ENCODE measurements at regions not wholly inside any gene's neighbourhood (a gene's known extent, or its start where the extent isn't known, plus 50 kb on each side); places are given as distances from the start of the nearest gene placed in this dataset.

DNA sequence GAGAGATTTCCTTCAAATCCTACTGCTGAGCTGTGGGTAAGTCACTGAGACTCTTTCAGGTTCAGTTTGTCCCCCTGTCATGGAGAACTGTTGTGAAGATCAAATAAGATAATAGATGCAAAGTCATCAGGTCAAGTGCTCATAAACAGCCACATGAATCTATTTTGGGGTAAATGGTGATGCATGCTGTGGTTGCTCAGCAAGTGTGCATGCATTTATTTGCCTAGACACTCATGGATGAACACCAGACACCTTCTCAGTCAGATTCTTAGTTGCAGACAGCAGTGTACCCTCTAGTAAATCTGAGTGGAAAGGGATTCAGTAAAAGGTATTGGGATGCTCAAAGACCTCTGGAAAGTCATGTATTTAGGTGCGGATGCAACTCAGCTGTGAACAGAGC lies 168.0 kb upstream of the FOXA2 start:
- DNase-seq (ENCODE audit: low spot score) = no peak
- no peaks in the 10 kb centered on the region for H3K36me3 ChIP-seq (replicated peaks; ENCODE audit: insufficient read depth, low read depth)

GRCh38 chr20:22757424-22758183 lies 173.2 kb upstream of the FOXA2 start:
- no peak for DNase-seq (ENCODE audit: low spot score)
- H3K4me1 ChIP-seq (ENCODE audit: insufficient read depth) = peaks cover 3% of the 10 kb centered on the region
- no peak overlapping the region for H3K4me3 ChIP-seq
- H3K9me3 ChIP-seq (ENCODE audit: low read depth) = no peaks in the 10 kb centered on the region
- TF ChIP-seq, protein P1, sequence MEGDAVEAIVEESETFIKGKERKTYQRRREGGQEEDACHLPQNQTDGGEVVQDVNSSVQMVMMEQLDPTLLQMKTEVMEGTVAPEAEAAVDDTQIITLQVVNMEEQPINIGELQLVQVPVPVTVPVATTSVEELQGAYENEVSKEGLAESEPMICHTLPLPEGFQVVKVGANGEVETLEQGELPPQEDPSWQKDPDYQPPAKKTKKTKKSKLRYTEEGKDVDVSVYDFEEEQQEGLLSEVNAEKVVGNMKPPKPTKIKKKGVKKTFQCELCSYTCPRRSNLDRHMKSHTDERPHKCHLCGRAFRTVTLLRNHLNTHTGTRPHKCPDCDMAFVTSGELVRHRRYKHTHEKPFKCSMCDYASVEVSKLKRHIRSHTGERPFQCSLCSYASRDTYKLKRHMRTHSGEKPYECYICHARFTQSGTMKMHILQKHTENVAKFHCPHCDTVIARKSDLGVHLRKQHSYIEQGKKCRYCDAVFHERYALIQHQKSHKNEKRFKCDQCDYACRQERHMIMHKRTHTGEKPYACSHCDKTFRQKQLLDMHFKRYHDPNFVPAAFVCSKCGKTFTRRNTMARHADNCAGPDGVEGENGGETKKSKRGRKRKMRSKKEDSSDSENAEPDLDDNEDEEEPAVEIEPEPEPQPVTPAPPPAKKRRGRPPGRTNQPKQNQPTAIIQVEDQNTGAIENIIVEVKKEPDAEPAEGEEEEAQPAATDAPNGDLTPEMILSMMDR (IDR thresholded peaks at IDR 0.05; ENCODE audit: poor library complexity) = no peak
- TF ChIP-seq EZH2phosphoT487 (IDR thresholded peaks at IDR 0.05; ENCODE audit: low read depth, severe bottlenecking, unreplicated experiment) (no peak), EZH2 (IDR thresholded peaks at IDR 0.05; ENCODE audit: borderline replicate concordance) (no peak)
- no peaks in the 10 kb centered on the region for H3K27me3 ChIP-seq
- no peak overlapping the region for H3K27ac ChIP-seq
- no peaks in the 10 kb centered on the region for H4K20me1 ChIP-seq (ENCODE audit: insufficient read depth, poor library complexity, severe bottlenecking)
- H2AFZ ChIP-seq = no peak overlapping the region
- H3K79me2 ChIP-seq = no peaks in the 10 kb centered on the region
- WGBS (ENCODE audit: low lambda C conversion rate, missing lambda C conversion rate) = 90% methylated on average over 10 of the region's 10 CpGs
- no peak overlapping the region for H3K4me2 ChIP-seq
- H3K9me2 ChIP-seq (replicated peaks; ENCODE audit: insufficient read depth) = no peaks in the 10 kb centered on the region
- H3K36me3 ChIP-seq (replicated peaks; ENCODE audit: insufficient read depth, low read depth) = no peaks in the 10 kb centered on the region

More for the DNA sequence above, 168.0 kb upstream of the FOXA2 start:
- TF ChIP-seq EZH2 (IDR thresholded peaks at IDR 0.05; ENCODE audit: borderline replicate concordance) (no peak), EZH2phosphoT487 (IDR thresholded peaks at IDR 0.05; ENCODE audit: low read depth, severe bottlenecking, unreplicated experiment) (no peak)
- TF ChIP-seq, protein P1 (IDR thresholded peaks at IDR 0.05; ENCODE audit: poor library complexity) = no peak
- WGBS (ENCODE audit: low lambda C conversion rate, missing lambda C conversion rate) = 93% methylated on average over 1 of the region's 1 CpG
- Histone ChIP-seq H2AFZ (no peak overlapping the region), H4K20me1 (ENCODE audit: insufficient read depth, poor library complexity, severe bottlenecking) (no peaks in the 10 kb centered on the region), H3K4me1 (ENCODE audit: insufficient read depth) (peaks cover 5% of the 10 kb centered on the region), H3K27ac (no peak overlapping the region), H3K9me3 (ENCODE audit: low read depth) (no peaks in the 10 kb centered on the region), H3K4me2 (no peak overlapping the region), H3K79me2 (no peaks in the 10 kb centered on the region), H3K9me2 (replicated peaks; ENCODE audit: insufficient read depth) (no peaks in the 10 kb centered on the region), H3K27me3 (no peaks in the 10 kb centered on the region), H3K4me3 (no peak overlapping the region)

GRCh38 chr20:22758815-22759214 lies 174.4 kb upstream of the FOXA2 start:
- no peaks in the 10 kb centered on the region for H3K36me3 ChIP-seq (replicated peaks; ENCODE audit: insufficient read depth, low read depth)
- H3K9me3 ChIP-seq (ENCODE audit: low read depth) = no peaks in the 10 kb centered on the region
- 81% methylated on average over 3 of the region's 3 CpGs for WGBS (ENCODE audit: low lambda C conversion rate, missing lambda C conversion rate)
- H3K27me3 ChIP-seq = no peaks in the 10 kb centered on the region
- H3K9me2 ChIP-seq (replicated peaks; ENCODE audit: insufficient read depth) = no peaks in the 10 kb centered on the region
- no peak overlapping the region for H3K4me3 ChIP-seq
- H3K4me1 ChIP-seq (ENCODE audit: insufficient read depth) = peaks cover 11% of the 10 kb centered on the region
- no peak for DNase-seq (ENCODE audit: low spot score)
- TF ChIP-seq EZH2phosphoT487 (IDR thresholded peaks at IDR 0.05; ENCODE audit: low read depth, severe bottlenecking, unreplicated experiment) = no peak
- H3K27ac ChIP-seq = no peak overlapping the region
- no peak overlapping the region for H2AFZ ChIP-seq
- H3K4me2 ChIP-seq = no peak overlapping the region
- no peaks in the 10 kb centered on the region for H4K20me1 ChIP-seq (ENCODE audit: insufficient read depth, poor library complexity, severe bottlenecking)
- H3K79me2 ChIP-seq = no peaks in the 10 kb centered on the region

DNA sequence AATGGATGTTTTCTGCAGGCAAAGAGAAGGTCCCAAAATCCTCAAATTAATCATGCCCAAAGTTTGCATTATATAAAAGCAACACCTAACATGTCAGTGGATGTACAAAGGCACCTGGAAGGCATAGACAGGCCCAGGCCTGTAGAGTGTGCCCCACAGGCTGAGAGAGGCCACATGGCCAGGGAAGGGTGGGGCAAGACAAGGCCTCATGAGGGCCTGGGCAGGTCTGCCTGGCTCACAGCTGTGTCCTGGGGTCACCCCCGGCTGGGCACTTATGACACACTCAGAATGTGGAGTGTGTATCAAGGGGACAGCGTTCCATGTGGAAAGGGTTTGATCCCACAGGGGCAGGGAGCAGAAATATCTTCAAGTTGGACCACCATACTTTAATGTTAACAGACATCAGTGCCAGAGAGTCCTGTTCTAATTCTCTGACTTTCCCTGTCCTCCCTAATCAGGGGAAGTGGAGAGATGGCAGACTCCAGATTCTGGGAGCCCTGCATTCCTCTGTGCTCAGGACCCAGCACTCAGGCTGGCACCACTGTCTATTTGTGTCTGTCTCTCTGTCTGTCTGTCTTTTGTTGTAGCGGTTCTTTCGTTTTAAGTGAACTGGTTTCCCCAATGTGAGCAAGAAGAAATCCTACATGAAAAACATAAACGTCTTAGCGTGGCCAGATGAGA lies 178.3 kb upstream of the FOXA2 start:
- Histone ChIP-seq H2AFZ (no peak overlapping the region), H3K9me2 (replicated peaks; ENCODE audit: insufficient read depth) (no peaks in the 10 kb centered on the region), H4K20me1 (ENCODE audit: insufficient read depth, poor library complexity, severe bottlenecking) (no peaks in the 10 kb centered on the region), H3K9me3 (ENCODE audit: low read depth) (no peaks in the 10 kb centered on the region), H3K27me3 (no peaks in the 10 kb centered on the region), H3K36me3 (replicated peaks; ENCODE audit: insufficient read depth, low read depth) (no peaks in the 10 kb centered on the region), H3K27ac (peak overlapping the region; percentile 53), H3K4me3 (no peak overlapping the region), H3K79me2 (no peaks in the 10 kb centered on the region), H3K4me2 (no peak overlapping the region), H3K4me1 (ENCODE audit: insufficient read depth) (peaks cover 12% of the 10 kb centered on the region)
- TF ChIP-seq EZH2phosphoT487 (IDR thresholded peaks at IDR 0.05; ENCODE audit: low read depth, severe bottlenecking, unreplicated experiment) = no peak
- no peak for TF ChIP-seq EZH2 (IDR thresholded peaks at IDR 0.05; ENCODE audit: borderline replicate concordance)
- TF ChIP-seq, protein P1 (IDR thresholded peaks at IDR 0.05; ENCODE audit: poor library complexity) = no peak
- WGBS (ENCODE audit: low lambda C conversion rate, missing lambda C conversion rate) = 74% methylated on average over 6 of the region's 6 CpGs
- no peak for DNase-seq (ENCODE audit: low spot score)

All from hepatocyte (in vitro differentiated cells).